RWPE1 (cell line): ENCODE measurements at regions not wholly inside any gene's neighbourhood (a gene's known extent, or its start where the extent isn't known, plus 50 kb on each side); places are given as distances from the start of the nearest gene placed in this dataset.

Source experiments
- CTCF ChIA-PET: fragments of 350-600 bp; sonication (Branson Sonifier 250); formaldehyde crosslinking; extraction: SDS; loops from one replicate; lab custom pipeline; 2021; lab: Yijun Ruan, JAX
- POLR2A ChIA-PET: fragments of 400-600 bp; formaldehyde crosslinking; extraction: SDS; loops from one replicate; lab custom pipeline; 2020; ENCODE audit warnings: antibody characterized with exemption; ENCODE audit not compliant: low non-redundant PET; lab: Yijun Ruan, JAX
- DNase-seq: peaks from one replicate; pipeline ENCODE4 v3.0.0; 2012; ENCODE audit warnings: low spot score
- H3K27ac ChIP-seq: fragments of 450-650 bp; 2 replicates; pipeline ENCODE4 v1.5.1; 2017
- TF ChIP-seq, protein P1 (sequence below): fragments of 450-650 bp; conservative IDR thresholded peaks from 2 replicates; pipeline ENCODE4 v1.5.1; 2017; ENCODE audit warnings: low read depth, mild to moderate bottlenecking

GRCh38 chr1:193584731-193585239, 398.4 kb upstream of the B3GALT2 start:
- POLR2A ChIA-PET = no interaction called here
- no peak for DNase-seq
- TF ChIP-seq, protein P1, sequence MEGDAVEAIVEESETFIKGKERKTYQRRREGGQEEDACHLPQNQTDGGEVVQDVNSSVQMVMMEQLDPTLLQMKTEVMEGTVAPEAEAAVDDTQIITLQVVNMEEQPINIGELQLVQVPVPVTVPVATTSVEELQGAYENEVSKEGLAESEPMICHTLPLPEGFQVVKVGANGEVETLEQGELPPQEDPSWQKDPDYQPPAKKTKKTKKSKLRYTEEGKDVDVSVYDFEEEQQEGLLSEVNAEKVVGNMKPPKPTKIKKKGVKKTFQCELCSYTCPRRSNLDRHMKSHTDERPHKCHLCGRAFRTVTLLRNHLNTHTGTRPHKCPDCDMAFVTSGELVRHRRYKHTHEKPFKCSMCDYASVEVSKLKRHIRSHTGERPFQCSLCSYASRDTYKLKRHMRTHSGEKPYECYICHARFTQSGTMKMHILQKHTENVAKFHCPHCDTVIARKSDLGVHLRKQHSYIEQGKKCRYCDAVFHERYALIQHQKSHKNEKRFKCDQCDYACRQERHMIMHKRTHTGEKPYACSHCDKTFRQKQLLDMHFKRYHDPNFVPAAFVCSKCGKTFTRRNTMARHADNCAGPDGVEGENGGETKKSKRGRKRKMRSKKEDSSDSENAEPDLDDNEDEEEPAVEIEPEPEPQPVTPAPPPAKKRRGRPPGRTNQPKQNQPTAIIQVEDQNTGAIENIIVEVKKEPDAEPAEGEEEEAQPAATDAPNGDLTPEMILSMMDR = no peak
- no peak overlapping the region for H3K27ac ChIP-seq
- CTCF ChIA-PET = no interaction called here

- no peak for DNase-seq
- ChIA-PET CTCF (no interaction called here), POLR2A (no interaction called here)
- TF ChIP-seq, protein P1 = no peak
- H3K27ac ChIP-seq = no peak overlapping the region
Measured at GRCh38 chr1:193581341-193581740, 394.9 kb upstream of the B3GALT2 start.

GRCh38 chr1:193580419-193580818, 394.0 kb upstream of the B3GALT2 start:
- ChIA-PET POLR2A (no interaction called here), CTCF (interaction anchor here (0.6 to 1.3 kb wide), 2 partner anchors 11 to 743 kb away, joined by 3 read pairs; no protein-coding TSS in a partner anchor)
- no peak for DNase-seq
- no peak overlapping the region for H3K27ac ChIP-seq
- TF ChIP-seq, protein P1 = no peak

DNA sequence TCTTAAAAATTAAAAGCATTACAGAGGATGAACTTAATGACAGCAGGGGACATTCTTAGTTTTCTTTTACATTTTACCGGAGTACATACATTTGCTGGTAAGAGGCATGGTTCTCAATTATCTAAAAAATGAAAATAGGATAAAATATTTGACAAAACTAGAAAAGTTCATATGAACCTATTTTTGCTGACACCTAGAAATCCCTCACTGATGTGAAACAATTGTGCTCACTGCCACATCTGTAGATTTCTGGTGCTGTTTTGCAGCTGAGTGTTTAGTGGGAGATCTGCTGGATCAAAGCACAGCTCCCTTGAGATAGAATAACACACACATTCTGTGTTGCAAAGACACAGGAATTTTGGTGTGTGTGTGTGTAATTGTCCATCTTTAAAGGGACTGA, 392.9 kb upstream of the B3GALT2 start:
- H3K27ac ChIP-seq = no peak overlapping the region
- TF ChIP-seq, protein P1 = no peak
- no peak for DNase-seq
- CTCF ChIA-PET = no interaction called here
- POLR2A ChIA-PET = no interaction called here

DNA sequence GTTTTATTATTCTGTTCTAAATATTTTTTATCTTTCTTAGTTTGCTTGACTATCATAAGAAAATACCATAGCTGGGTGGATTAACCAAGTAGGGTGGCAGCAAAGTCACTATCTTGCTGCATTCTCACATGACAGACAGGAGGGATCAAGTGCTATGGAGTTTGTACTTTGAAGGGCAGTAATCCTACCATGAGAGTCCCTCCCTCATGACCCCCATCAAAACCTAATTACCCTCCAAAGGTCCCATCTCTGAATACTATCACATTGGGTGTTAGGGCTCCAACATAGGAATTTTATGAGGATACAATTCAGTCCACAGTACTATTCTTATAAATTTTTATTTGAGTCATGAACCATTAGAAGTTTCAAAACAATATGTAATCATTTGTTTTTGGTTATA, 388.5 kb upstream of the B3GALT2 start:
- ChIA-PET POLR2A (no interaction called here), CTCF (interaction anchor here (0.7 kb wide), 1 partner anchor 845 kb away, joined by 3 read pairs; no protein-coding TSS in a partner anchor)
- no peak overlapping the region for H3K27ac ChIP-seq
- DNase-seq = no peak
- TF ChIP-seq, protein P1 = no peak

GRCh38 chr1:193569983-193570269, 383.5 kb upstream of the B3GALT2 start:
- TF ChIP-seq, protein P1 = no peak
- ChIA-PET POLR2A (no interaction called here), CTCF (no interaction called here)
- no peak for DNase-seq
- no peak overlapping the region for H3K27ac ChIP-seq
